GM18502 (cell line): ENCODE measurements at regions not wholly inside any gene's neighbourhood (a gene's known extent, or its start where the extent isn't known, plus 50 kb on each side); places are given as distances from the start of the nearest gene placed in this dataset.

Source experiments
- ATAC-seq: cut with Tn5 transposase; IDR thresholded peaks from one replicate; pipeline ENCODE4 v1.9.1; 2021; ENCODE audit warnings: mild to moderate bottlenecking; ENCODE audit not compliant: unreplicated experiment, poor library complexity

GRCh38 chr10:25113191-25114035 lies 61.4 kb upstream of the GPR158 start:
- peak; percentile 94 for ATAC-seq

- ATAC-seq, result no peak
Measured at GRCh38 chr10:25114036-25114411, 60.8 kb upstream of the GPR158 start.

DNA sequence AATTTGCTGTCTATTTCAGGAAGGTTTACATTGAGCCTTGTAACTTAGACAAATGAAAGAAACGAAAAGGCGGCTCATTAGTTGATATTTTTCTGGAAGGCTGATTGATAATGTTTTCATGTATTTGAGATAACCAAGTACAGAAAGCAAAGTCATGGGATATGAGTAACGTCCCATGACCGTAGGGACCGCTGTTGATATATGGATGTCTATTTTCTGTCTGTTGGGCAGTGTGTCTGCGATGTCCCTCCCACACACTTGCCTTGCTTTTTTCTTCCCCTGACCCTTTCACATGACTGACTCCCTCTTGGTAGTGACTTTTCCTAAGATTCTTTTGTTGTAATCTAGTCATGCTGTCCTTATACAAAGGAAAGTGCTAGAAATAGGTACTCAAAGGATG lies 57.0 kb upstream of the GPR158 start:
- no peak for ATAC-seq

DNA sequence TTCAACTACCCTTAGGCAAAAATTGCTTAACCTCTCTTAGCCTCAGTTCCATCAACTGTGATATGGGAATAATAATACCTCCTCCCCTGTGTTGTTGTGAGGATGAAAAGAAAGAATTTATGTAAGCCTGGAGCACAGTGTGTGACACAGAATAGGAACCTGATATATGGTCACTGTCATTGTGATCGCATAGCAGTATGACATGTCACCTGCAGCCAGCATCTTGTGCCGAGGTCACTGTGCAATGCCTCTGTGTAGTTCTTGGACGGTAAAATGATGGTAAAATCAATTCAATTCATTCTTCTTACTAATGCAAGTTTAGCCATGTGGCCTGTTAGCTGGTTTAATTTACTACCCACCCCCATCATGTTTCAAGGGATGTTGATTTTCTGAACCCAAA lies 54.6 kb upstream of the GPR158 start:
- ATAC-seq, result no peak
